GM12878 (cell line): ENCODE measurements at regions not wholly inside any gene's neighbourhood (a gene's known extent, or its start where the extent isn't known, plus 50 kb on each side); places are given as distances from the start of the nearest gene placed in this dataset.

Experiments
- ATAC-seq: fragments of 200-7000 bp; cut with Tn5 transposase; 3 replicates; pipeline ENCODE4 v1.9.1; 2020; ENCODE audit warnings: mild to moderate bottlenecking, moderate library complexity
- BruUV-seq: library from RNA; stranded (reverse); fragments of 400-500 nt; replicated peaks from 2 replicates; lab custom pipeline; 2021; lab: Mats Ljungman, UMichigan
- CTCF ChIA-PET: fragments of 300-600 bp; sonication (Branson Sonifier 250); formaldehyde crosslinking; extraction: SDS; loops from one replicate; lab custom pipeline; 2021; ENCODE audit warnings: inconsistent platforms; lab: Yijun Ruan, JAX
- POLR2A ChIA-PET: fragments of 350-600 bp; formaldehyde crosslinking; extraction: SDS; loops from one replicate; lab custom pipeline; 2021; ENCODE audit warnings: inconsistent platforms; lab: Charles Lee
- RAD21 ChIA-PET: fragments of 300-600 bp; sonication (Branson Sonifier 250); formaldehyde crosslinking; loops from one replicate; lab custom pipeline; 2023; ENCODE audit warnings: antibody characterized with exemption; ENCODE audit not compliant: unreplicated experiment; lab: Charles Lee
- SMC1A ChIA-PET: fragments of 300-600 bp; sonication (Branson Sonifier 250); formaldehyde crosslinking; loops from one replicate; lab custom pipeline; 2023; ENCODE audit not compliant: unreplicated experiment, uncharacterized antibody; lab: Charles Lee
- DNase-seq: peaks from one replicate; pipeline ENCODE4 v3.0.0-alpha.2; 2011; ENCODE audit warnings: low read depth, low spot score
- FAIRE-seq: peaks from 3 replicates; lab custom pipeline; 2011; peaks lifted over from hg19 to GRCh38; lab: Jason Lieb, UNC
- H2AFZ ChIP-seq: 2 replicates; pipeline ENCODE4 v1.6.0; 2011; ENCODE audit warnings: low read depth, low read length, control low read depth; ENCODE audit not compliant: control insufficient read depth
- H3K27ac ChIP-seq: 2 replicates; pipeline ENCODE4 v1.5.1; 2011; ENCODE audit warnings: control low read depth; ENCODE audit not compliant: control insufficient read depth, insufficient read depth
- H3K27me3 ChIP-seq, 2 experiments: replicated peaks in 1 of 2; 2 replicates each; pipeline versions ENCODE4 v1.6.0 to v1.6.1; 2011; ENCODE audit warnings: low read length in 1 of 2; ENCODE audit not compliant: control insufficient read depth in 2 of 2, insufficient read depth in 2 of 2
- H3K36me3 ChIP-seq, 2 experiments: 2 replicates each; pipeline ENCODE4 v1.5.1; 2011; ENCODE audit warnings: low read length in 1 of 2; ENCODE audit not compliant: control insufficient read depth in 2 of 2, insufficient read depth in 2 of 2
- H3K4me1 ChIP-seq: 2 replicates; pipeline ENCODE4 v1.6.1; 2011; ENCODE audit warnings: mild to moderate bottlenecking, low read length, moderate library complexity, mixed read lengths; ENCODE audit not compliant: control insufficient read depth, insufficient read depth
- H3K4me2 ChIP-seq: 2 replicates; pipeline ENCODE4 v1.6.0; 2011; ENCODE audit warnings: control low read depth; ENCODE audit not compliant: control insufficient read depth, insufficient read depth
- H3K4me3 ChIP-seq: fragments of 200-600 bp; sonication (generic); 2 replicates; pipeline ENCODE4 v1.5.1; 2016
- H3K79me2 ChIP-seq: 2 replicates; pipeline ENCODE4 v1.6.0; 2011; ENCODE audit warnings: low read length; ENCODE audit not compliant: control insufficient read depth, insufficient read depth
- H3K9ac ChIP-seq: 2 replicates; pipeline ENCODE4 v1.8.0; 2011; ENCODE audit warnings: low read length, control low read depth, mixed read lengths; ENCODE audit not compliant: control insufficient read depth, insufficient read depth
- H3K9me3 ChIP-seq: replicated peaks from 3 replicates; pipeline ENCODE4 v1.5.1; 2011; ENCODE audit warnings: mild to moderate bottlenecking, low read length; ENCODE audit not compliant: control insufficient read depth, insufficient read depth
- H4K20me1 ChIP-seq: 2 replicates; pipeline ENCODE4 v1.6.0; 2011; ENCODE audit not compliant: control insufficient read depth, insufficient read depth
- ATF7 ChIP-seq: fragments of 450-650 bp; IDR thresholded peaks from 2 replicates; pipeline ENCODE4 v1.6.1; 2016; ENCODE audit warnings: low read depth, mild to moderate bottlenecking
- BCLAF1 ChIP-seq: fragments of 450-650 bp; IDR thresholded peaks from 2 replicates; pipeline ENCODE4 v1.6.1; 2017; ENCODE audit warnings: antibody characterized with exemption, mild to moderate bottlenecking, moderate library complexity
- CBFB ChIP-seq: IDR thresholded peaks from 2 replicates; pipeline ENCODE4 v1.6.1; 2016; ENCODE audit warnings: antibody characterized with exemption, low read depth
- CHD2 ChIP-seq: IDR thresholded peaks from 2 replicates; pipeline ENCODE4 v1.6.1; 2011; ENCODE audit warnings: low read depth, low read length, improper control_type of control experiment, borderline replicate concordance
- CHD4 ChIP-seq: fragments of 200-600 bp; sonication (generic); IDR thresholded peaks from 2 replicates; pipeline ENCODE4 v1.6.1; 2016; ENCODE audit warnings: mild to moderate bottlenecking
- EED ChIP-seq: sonication (generic); IDR thresholded peaks from 2 replicates; pipeline ENCODE4 v1.6.1; 2016; ENCODE audit warnings: antibody characterized with exemption, low read depth
- ESRRA ChIP-seq: IDR thresholded peaks from 2 replicates; pipeline ENCODE4 v1.6.1; 2012; ENCODE audit warnings: mild to moderate bottlenecking, low read length, improper control_type of control experiment
- FOXK2 ChIP-seq: fragments of 450-650 bp; IDR thresholded peaks from 2 replicates; pipeline ENCODE4 v1.6.1; 2017; ENCODE audit warnings: mild to moderate bottlenecking, moderate library complexity
- GABPA ChIP-seq: IDR thresholded peaks from 2 replicates; pipeline ENCODE4 v1.6.1; 2014; ENCODE audit warnings: antibody characterized with exemption, low read depth, mild to moderate bottlenecking, inconsistent platforms
- MYB ChIP-seq: fragments of 150-350 bp; IDR thresholded peaks from 2 replicates; pipeline ENCODE4 v1.6.1; 2014; ENCODE audit warnings: mild to moderate bottlenecking, low read depth, low read length, borderline replicate concordance
- NFYA ChIP-seq: IDR thresholded peaks from 2 replicates; pipeline ENCODE4 v1.6.1; 2011; ENCODE audit warnings: low read depth, mild to moderate bottlenecking, low read length, improper control_type of control experiment, borderline replicate concordance
- PAX5 ChIP-seq: IDR thresholded peaks from 2 replicates; pipeline ENCODE4 v1.6.1; 2011; ENCODE audit warnings: low read depth, low read length, borderline replicate concordance
- SIX5 ChIP-seq: IDR thresholded peaks from 2 replicates; pipeline ENCODE4 v1.6.1; 2011; ENCODE audit warnings: mild to moderate bottlenecking, low read depth, low read length, moderate library complexity; ENCODE audit not compliant: severe bottlenecking
- SUZ12 ChIP-seq: fragments of 200-600 bp; sonication (generic); IDR thresholded peaks from one replicate; pipeline ENCODE4 v1.6.1; 2018; ENCODE audit warnings: antibody characterized with exemption, mild to moderate bottlenecking; ENCODE audit not compliant: unreplicated experiment
- WGBS: methylation state at CpG from one replicate; pipeline ENCODE4 v1.1.6; 2016; ENCODE audit warnings: low lambda C conversion rate; ENCODE audit not compliant: insufficient replicate concordance, insufficient coverage; ENCODE audit errors: missing lambda C conversion rate; 5-methylcytosine and 5-hydroxymethylcytosine counted together
- in situ Hi-C: fragments of 300-500 bp; cut with MboI; formaldehyde crosslinking; loops from 9 replicates; pipeline ENCODE4 v1.14.3; 2018; ENCODE audit warnings: mixed read lengths
- intact Hi-C: fragments of 100-400 bp; cut with micrococcal nuclease; formaldehyde crosslinking; loops from one replicate; pipeline ENCODE4 v1.14.2; 2022; ENCODE audit not compliant: unreplicated experiment
- TF ChIP-seq, protein P1 (sequence below): fragments of 150-350 bp; IDR thresholded peaks from 2 replicates; pipeline ENCODE4 v1.6.1; 2016; ENCODE audit warnings: low read depth, low read length
- TF ChIP-seq, protein P2 (sequence below): fragments of 450-650 bp; IDR thresholded peaks from 2 replicates; pipeline ENCODE4 v1.6.1; 2016; ENCODE audit warnings: mild to moderate bottlenecking
- TF ChIP-seq, protein P3 (sequence below): fragments of 450-650 bp; conservative IDR thresholded peaks from 2 replicates; pipeline ENCODE4 v1.6.1; 2017; ENCODE audit warnings: mild to moderate bottlenecking, moderate library complexity

DNA sequence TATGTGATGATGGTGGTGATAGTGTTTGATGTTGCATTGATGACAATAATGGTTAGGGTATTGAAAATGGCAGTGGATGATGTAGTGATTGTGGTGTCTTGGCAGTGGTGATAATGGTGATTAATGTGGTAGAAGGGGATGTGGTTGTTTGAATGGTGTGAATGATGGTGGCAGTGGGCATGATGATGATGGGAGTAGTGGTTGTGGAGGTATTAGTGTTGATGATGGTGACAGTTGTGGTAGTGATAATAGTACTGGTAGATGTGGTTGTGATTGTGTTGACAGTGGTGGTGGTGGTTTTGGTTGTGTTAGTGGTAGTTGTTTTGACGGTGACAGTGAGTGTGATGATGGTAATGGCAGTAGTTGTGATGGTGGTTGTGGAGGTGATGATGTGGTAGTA lies 1049.0 kb downstream of the VRK1 start:
- ATAC-seq, result no peak
- Histone ChIP-seq H3K9ac (no peak overlapping the region), H3K27ac (no peak overlapping the region), H4K20me1 (no peaks in the 10 kb centered on the region), H3K4me3 (no peak overlapping the region), H3K4me1 (no peaks in the 10 kb centered on the region), H3K9me3 (no peaks in the 10 kb centered on the region; the same call in 2 of the 3 replicates), H3K79me2 (no peaks in the 10 kb centered on the region), H2AFZ (no peak overlapping the region), H3K36me3 (no peaks in the 10 kb centered on the region), H3K27me3 (no peaks in the 10 kb centered on the region), H3K4me2 (no peak overlapping the region)
- no peak for DNase-seq
- WGBS, result 0% methylated on average over 1 of the region's 1 CpG
- FAIRE-seq, result no peak
- POLR2A ChIA-PET, result no interaction called here
- intact Hi-C loops, result no loop called here
- in situ Hi-C loops, result no loop called here
- CTCF ChIA-PET, result interaction anchor here (1.1 kb wide), 1 partner anchor 11 kb away, joined by 3 read pairs; no protein-coding TSS in a partner anchor
- no TSS peak for BruUV-seq
- SMC1A ChIA-PET, result no interaction called here
- RAD21 ChIA-PET, result no interaction called here
- TF ChIP-seq EED (no peak), CBFB (no peak), MYB (no peak), PAX5 (no peak), ESRRA (no peak), FOXK2 (no peak), CHD4 (no peak), NFYA (no peak), SUZ12 (no peak), GABPA (no peak), SIX5 (no peak), BCLAF1 (no peak), ATF7 (no peak), CHD2 (no peak)
- TF ChIP-seq, protein P1, sequence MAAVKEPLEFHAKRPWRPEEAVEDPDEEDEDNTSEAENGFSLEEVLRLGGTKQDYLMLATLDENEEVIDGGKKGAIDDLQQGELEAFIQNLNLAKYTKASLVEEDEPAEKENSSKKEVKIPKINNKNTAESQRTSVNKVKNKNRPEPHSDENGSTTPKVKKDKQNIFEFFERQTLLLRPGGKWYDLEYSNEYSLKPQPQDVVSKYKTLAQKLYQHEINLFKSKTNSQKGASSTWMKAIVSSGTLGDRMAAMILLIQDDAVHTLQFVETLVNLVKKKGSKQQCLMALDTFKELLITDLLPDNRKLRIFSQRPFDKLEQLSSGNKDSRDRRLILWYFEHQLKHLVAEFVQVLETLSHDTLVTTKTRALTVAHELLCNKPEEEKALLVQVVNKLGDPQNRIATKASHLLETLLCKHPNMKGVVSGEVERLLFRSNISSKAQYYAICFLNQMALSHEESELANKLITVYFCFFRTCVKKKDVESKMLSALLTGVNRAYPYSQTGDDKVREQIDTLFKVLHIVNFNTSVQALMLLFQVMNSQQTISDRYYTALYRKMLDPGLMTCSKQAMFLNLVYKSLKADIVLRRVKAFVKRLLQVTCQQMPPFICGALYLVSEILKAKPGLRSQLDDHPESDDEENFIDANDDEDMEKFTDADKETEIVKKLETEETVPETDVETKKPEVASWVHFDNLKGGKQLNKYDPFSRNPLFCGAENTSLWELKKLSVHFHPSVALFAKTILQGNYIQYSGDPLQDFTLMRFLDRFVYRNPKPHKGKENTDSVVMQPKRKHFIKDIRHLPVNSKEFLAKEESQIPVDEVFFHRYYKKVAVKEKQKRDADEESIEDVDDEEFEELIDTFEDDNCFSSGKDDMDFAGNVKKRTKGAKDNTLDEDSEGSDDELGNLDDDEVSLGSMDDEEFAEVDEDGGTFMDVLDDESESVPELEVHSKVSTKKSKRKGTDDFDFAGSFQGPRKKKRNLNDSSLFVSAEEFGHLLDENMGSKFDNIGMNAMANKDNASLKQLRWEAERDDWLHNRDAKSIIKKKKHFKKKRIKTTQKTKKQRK, result no peak
- TF ChIP-seq, protein P2, sequence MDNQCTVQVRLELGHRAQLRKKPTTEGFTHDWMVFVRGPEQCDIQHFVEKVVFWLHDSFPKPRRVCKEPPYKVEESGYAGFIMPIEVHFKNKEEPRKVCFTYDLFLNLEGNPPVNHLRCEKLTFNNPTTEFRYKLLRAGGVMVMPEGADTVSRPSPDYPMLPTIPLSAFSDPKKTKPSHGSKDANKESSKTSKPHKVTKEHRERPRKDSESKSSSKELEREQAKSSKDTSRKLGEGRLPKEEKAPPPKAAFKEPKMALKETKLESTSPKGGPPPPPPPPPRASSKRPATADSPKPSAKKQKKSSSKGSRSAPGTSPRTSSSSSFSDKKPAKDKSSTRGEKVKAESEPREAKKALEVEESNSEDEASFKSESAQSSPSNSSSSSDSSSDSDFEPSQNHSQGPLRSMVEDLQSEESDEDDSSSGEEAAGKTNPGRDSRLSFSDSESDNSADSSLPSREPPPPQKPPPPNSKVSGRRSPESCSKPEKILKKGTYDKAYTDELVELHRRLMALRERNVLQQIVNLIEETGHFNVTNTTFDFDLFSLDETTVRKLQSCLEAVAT, result no peak
- TF ChIP-seq, protein P3, sequence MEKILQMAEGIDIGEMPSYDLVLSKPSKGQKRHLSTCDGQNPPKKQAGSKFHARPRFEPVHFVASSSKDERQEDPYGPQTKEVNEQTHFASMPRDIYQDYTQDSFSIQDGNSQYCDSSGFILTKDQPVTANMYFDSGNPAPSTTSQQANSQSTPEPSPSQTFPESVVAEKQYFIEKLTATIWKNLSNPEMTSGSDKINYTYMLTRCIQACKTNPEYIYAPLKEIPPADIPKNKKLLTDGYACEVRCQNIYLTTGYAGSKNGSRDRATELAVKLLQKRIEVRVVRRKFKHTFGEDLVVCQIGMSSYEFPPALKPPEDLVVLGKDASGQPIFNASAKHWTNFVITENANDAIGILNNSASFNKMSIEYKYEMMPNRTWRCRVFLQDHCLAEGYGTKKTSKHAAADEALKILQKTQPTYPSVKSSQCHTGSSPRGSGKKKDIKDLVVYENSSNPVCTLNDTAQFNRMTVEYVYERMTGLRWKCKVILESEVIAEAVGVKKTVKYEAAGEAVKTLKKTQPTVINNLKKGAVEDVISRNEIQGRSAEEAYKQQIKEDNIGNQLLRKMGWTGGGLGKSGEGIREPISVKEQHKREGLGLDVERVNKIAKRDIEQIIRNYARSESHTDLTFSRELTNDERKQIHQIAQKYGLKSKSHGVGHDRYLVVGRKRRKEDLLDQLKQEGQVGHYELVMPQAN, result no peak
